Epithelial cell of esophagus (primary cell): ENCODE measurements at regions not wholly inside any gene's neighbourhood (a gene's known extent, or its start where the extent isn't known, plus 50 kb on each side); places are given as distances from the start of the nearest gene placed in this dataset.
"Not testable (repeated sequence)": the region's sequence is repeated elsewhere in the genome, so short reads cannot be mapped to it uniquely, and the experiment has no call there.

Experiments used
- DNase-seq: peaks from one replicate; pipeline ENCODE4 v3.0.0; 2010; ENCODE audit warnings: low read depth
- H3K4me3 ChIP-seq: 2 replicates; pipeline ENCODE4 v1.5.1; 2011; ENCODE audit warnings: mild to moderate bottlenecking, low read length, control low read depth
- TF ChIP-seq, protein P1 (sequence below): IDR thresholded peaks from 2 replicates; pipeline ENCODE4 v1.5.1; 2011; ENCODE audit warnings: low read depth, mild to moderate bottlenecking, low read length, control low read depth, inconsistent platforms; ENCODE audit not compliant: insufficient read depth; ENCODE audit errors: missing control alignments

DNA sequence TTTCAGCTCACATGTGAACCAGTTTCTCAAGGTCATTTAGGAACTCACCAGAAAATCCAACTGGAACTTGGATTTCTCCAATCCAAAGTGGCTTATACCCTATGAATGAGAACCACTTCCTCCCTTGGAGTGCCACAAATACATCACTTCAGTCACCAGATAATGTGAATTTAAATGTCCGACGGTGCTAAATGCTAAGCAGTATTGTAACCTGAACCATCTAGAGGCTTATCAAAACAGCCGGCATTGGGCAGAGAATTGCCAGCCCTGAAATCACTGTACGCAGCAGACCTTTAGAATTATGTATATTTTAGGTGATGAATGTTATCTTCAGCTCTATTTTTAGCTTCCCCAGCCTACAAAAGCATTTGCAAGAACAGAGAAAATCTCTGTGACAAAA lies 76.8 kb upstream of the COX20 start:
- no peak overlapping the region for H3K4me3 ChIP-seq
- DNase-seq: no peak
- TF ChIP-seq, protein P1, sequence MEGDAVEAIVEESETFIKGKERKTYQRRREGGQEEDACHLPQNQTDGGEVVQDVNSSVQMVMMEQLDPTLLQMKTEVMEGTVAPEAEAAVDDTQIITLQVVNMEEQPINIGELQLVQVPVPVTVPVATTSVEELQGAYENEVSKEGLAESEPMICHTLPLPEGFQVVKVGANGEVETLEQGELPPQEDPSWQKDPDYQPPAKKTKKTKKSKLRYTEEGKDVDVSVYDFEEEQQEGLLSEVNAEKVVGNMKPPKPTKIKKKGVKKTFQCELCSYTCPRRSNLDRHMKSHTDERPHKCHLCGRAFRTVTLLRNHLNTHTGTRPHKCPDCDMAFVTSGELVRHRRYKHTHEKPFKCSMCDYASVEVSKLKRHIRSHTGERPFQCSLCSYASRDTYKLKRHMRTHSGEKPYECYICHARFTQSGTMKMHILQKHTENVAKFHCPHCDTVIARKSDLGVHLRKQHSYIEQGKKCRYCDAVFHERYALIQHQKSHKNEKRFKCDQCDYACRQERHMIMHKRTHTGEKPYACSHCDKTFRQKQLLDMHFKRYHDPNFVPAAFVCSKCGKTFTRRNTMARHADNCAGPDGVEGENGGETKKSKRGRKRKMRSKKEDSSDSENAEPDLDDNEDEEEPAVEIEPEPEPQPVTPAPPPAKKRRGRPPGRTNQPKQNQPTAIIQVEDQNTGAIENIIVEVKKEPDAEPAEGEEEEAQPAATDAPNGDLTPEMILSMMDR: no peak

DNA sequence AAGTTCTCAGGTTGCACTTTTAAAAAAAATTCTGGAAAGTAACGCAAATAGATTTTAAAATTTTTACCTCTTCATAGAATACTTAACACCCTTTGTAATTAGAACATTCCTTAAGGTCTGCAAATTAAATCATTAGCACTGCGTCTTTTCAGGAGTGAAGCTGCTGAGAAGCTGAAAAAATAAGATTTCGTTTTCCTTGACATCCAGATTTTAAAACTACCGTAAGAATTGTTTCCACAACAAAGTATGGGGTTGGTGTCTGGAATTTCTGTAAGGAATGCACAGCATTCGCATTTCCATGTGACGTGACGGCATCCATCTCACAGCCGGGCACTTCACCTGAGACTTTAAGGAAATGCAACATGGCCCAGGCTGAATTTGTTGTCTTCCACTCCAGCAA lies 76.3 kb upstream of the COX20 start:
- TF ChIP-seq, protein P1: no peak
- DNase-seq: no peak
- no peak overlapping the region for H3K4me3 ChIP-seq

DNA sequence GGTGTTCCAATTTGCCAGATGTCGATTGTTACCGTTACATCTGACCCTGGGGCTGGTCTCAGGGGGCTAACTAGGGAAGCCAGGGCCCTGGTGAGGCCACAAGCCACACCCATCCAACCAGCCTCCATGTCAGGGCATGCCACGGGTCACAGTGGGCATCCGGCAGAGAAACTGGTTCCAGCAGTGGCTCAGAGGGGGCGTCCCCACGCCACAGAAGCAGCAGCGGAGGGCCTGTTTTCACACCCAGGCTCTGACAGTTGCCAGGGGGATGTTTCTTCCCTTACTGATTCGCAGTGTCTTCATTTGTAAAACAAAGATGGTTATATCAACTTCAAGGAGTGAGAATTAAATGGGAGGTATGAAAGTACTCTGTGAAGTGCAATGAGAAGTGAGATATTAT lies 75.0 kb upstream of the COX20 start:
- no peak overlapping the region for H3K4me3 ChIP-seq
- no peak for DNase-seq
- TF ChIP-seq, protein P1: no peak

DNA sequence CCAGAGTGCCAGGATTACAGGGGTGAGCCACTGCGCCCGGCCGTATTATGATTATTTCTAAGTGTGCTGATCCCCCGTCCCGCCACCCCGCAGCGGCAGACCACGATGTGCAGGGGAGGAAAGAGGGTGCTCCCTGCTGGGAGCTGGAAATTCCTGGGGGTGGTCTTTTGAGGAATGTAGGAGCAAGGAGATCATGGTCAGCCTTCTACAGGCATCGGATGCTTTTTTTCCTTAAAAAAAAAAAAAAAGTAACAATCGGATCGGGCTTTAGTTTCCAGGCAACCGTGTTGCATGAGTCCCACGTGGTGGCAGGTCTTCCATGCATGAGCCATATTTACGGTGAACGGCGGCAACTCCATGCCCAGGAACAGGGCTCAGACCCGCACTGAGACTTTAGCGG lies 74.2 kb upstream of the COX20 start:
- H3K4me3 ChIP-seq: no peak overlapping the region
- TF ChIP-seq, protein P1: no peak
- no peak for DNase-seq

DNA sequence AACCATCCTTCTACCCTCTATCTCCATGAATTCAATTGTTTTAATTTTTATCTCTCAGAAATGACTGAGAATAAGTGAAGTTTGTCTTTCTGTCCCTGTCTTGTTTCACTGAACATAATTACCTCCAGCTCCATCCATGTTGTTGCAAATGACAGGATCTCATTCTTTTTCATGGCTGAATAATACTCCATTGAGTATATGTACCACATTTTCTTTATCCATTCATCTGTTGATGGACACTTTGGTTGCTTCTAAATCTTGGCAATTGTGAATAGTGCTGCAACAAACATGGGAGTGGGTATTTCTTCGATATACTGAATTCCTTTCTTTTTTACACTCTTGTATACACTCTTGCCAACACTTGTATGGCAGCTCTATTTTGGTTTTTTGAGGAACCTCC lies 72.8 kb upstream of the COX20 start:
- TF ChIP-seq, protein P1: no peak

DNA sequence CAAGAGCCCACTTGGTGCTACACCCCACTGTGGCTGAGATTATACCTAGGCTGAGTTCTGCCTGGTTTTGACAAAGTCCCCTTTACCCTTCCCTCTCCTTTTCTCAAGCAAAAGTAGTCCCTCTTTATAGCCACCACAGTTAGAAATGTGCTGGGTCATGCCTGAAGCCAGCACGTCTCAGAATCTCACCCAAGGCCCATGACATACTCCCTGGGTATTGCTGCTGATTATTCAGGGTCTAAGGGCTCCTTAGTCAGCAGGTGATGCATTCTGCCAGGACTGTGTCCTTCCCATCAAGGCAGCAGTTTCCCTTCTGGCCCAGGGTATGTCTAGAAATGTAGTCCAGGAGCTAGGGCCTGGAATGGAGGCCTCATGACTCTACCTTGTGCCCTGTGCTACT lies 67.3 kb upstream of the COX20 start:
- no peak overlapping the region for H3K4me3 ChIP-seq
- TF ChIP-seq, protein P1: no peak
- peak; percentile 49 for DNase-seq

More for the DNA sequence above, 72.8 kb upstream of the COX20 start:
- DNase-seq: no peak
- H3K4me3 ChIP-seq: no peak overlapping the region

DNA sequence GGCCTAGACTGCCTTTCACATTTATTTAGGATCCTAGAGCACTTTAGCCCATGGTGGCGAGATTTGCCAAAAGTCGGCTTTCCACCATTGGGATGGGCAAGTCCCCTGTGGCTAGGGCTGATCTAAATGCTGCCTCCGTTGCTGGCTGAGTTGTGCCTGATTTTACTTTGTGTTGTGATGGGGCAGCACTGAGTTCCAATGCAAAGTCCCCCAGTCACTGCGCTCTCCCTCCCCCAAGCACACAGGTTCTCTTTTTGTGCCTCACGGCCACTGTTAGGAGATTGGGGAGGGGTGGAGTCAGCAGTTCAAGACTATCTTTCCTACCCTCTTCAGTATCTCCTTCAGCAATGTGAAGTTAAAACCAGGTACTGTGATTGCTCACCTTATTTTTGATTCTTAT lies 66.7 kb upstream of the COX20 start:
- TF ChIP-seq, protein P1: no peak
- no peak overlapping the region for H3K4me3 ChIP-seq
- DNase-seq: no peak

DNA sequence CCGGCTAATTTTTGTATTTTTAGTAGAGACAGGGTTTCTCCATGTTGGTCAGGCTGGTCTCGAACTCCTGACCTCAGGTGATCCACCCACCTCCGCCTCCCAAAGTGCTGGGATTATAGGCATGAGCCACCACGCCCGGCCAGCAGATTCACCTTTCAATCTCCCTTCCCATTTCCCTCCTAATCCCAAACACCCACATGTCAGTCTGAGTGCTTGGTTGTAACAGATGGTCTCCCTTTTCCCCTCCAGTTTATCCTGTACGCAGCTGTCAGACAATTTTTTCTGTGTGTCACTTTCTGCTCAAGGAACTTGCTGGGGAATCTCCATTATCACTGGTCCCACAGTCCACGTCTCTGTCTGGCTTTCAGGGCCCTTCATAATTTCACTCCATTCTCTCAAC lies 64.9 kb upstream of the COX20 start:
- DNase-seq, H3K4me3 ChIP-seq: not testable (repeated sequence)
